CD4-positive, alpha-beta memory T cell (primary cell): ENCODE measurements at regions not wholly inside any gene's neighbourhood (a gene's known extent, or its start where the extent isn't known, plus 50 kb on each side); places are given as distances from the start of the nearest gene placed in this dataset.
A peak's percentile ranks its signal among the peaks of the same experiment; 100 is the strongest.

Experiments used
- CTCF ChIA-PET: fragments of 350-600 bp; sonication (Branson Sonifier 250); formaldehyde crosslinking; loops from one replicate; lab custom pipeline; 2021; ENCODE audit warnings: inconsistent platforms; ENCODE audit not compliant: partially characterized antibody; lab: Charles Lee
- POLR2A ChIA-PET: fragments of 350-600 bp; sonication (Branson Sonifier 250); formaldehyde crosslinking; loops from one replicate; lab custom pipeline; 2021; ENCODE audit not compliant: partially characterized antibody; lab: Charles Lee
- DNase-seq, 5 donors: peaks; one replicate each; pipeline versions ENCODE4 v3.0.0 to v3.0.0-alpha.2; 2020 to 2022; ENCODE audit warnings: mixed read lengths in 1 of 5
- H3K27ac ChIP-seq: one replicate; pipeline ENCODE4 v1.7.0; 2013; ENCODE audit warnings: low read depth, low read length
- H3K27me3 ChIP-seq: 2 replicates; pipeline ENCODE4 v1.7.0; 2013; ENCODE audit warnings: mild to moderate bottlenecking, low read length, moderate library complexity; ENCODE audit not compliant: insufficient read depth
- H3K36me3 ChIP-seq: 2 replicates; pipeline ENCODE4 v1.7.0; 2013; ENCODE audit warnings: mild to moderate bottlenecking, low read length, moderate library complexity; ENCODE audit not compliant: insufficient read depth
- H3K4me1 ChIP-seq: 2 replicates; pipeline ENCODE4 v1.7.0; 2013; ENCODE audit warnings: mild to moderate bottlenecking, low read length, moderate library complexity; ENCODE audit not compliant: insufficient read depth
- H3K4me3 ChIP-seq, 2 donors: one replicate each; pipeline ENCODE4 v1.7.0; 2013; ENCODE audit warnings: low read length in 2 of 2, mild to moderate bottlenecking in 1 of 2
- H3K9me3 ChIP-seq, 2 donors: one replicate each; pipeline ENCODE4 v1.7.0; 2013; ENCODE audit warnings: low read length in 2 of 2, control low read depth in 1 of 2; ENCODE audit not compliant: control insufficient read depth in 1 of 2
- H3K27ac Mint-ChIP-seq, 7 donors: one replicate each; pipeline ENCODE4 v1.8.0; 2020 to 2021; ENCODE audit warnings: mixed read lengths in 7 of 7, mild to moderate bottlenecking in 6 of 7, inconsistent platforms in 3 of 7, moderate library complexity in 3 of 7
- H3K27me3 Mint-ChIP-seq, 2 donors: one replicate each; pipeline ENCODE4 v1.8.0; 2020 to 2021; ENCODE audit warnings: mixed read lengths in 2 of 2
- H3K36me3 Mint-ChIP-seq, 2 donors: one replicate each; pipeline ENCODE4 v1.8.0; 2020 to 2021; ENCODE audit warnings: mixed read lengths in 2 of 2, inconsistent platforms in 1 of 2, mild to moderate bottlenecking in 1 of 2
- H3K4me1 Mint-ChIP-seq, 4 donors: one replicate each; pipeline ENCODE4 v1.8.0; 2020 to 2021; ENCODE audit warnings: mixed read lengths in 4 of 4, mild to moderate bottlenecking in 1 of 4
- H3K4me3 Mint-ChIP-seq, 8 donors: one replicate each; pipeline ENCODE4 v1.8.0; 2020 to 2021; ENCODE audit warnings: mixed read lengths in 8 of 8, mild to moderate bottlenecking in 7 of 8, moderate library complexity in 6 of 8, inconsistent platforms in 3 of 8
- H3K9me3 Mint-ChIP-seq, 8 donors: one replicate each; pipeline ENCODE4 v1.8.0; 2020 to 2021; ENCODE audit warnings: mixed read lengths in 8 of 8, mild to moderate bottlenecking in 5 of 8, inconsistent platforms in 3 of 8, moderate library complexity in 1 of 8
- intact Hi-C: fragments of 100-400 bp; cut with micrococcal nuclease; formaldehyde crosslinking; loops from one replicate; pipeline ENCODE4 v1.15.1; 2023

- DNase-seq: no peak
- intact Hi-C loops: no loop called here
- Mint-ChIP-seq H3K36me3 (peaks cover 0 to 8% of the 10 kb centered on the region in 2 donors), H3K9me3 (peaks cover 0 to 15% (median 11%) of the 10 kb centered on the region in 8 donors), H3K27me3 (peaks cover 1 to 2% of the 10 kb centered on the region in 2 donors), H3K4me1 (peaks cover 0 to 6% (median under 1%) of the 10 kb centered on the region in 4 donors), H3K27ac (no peak overlapping the region), H3K4me3 (no peak overlapping the region)
- H3K27ac ChIP-seq: no peak overlapping the region
- H3K4me1 ChIP-seq: no peaks in the 10 kb centered on the region
- ChIA-PET POLR2A (no interaction called here), CTCF (interaction anchor here (1.2 kb wide), 1 partner anchor 22 kb away, joined by 3 read pairs; no protein-coding TSS in a partner anchor)
- H3K27me3 ChIP-seq: no peaks in the 10 kb centered on the region
- H3K4me3 ChIP-seq: no peak overlapping the region
- no peaks in the 10 kb centered on the region for H3K36me3 ChIP-seq
- peaks cover 0 to 8% of the 10 kb centered on the region in 2 donors for H3K9me3 ChIP-seq
These were observed 60.0 kb upstream of the SPON1 start for GRCh38 chr11:13902523-13902922.

- Histone ChIP-seq H3K27ac (no peak overlapping the region), H3K4me3 (no peak overlapping the region), H3K9me3 (peaks cover 0 to 8% of the 10 kb centered on the region in 2 donors), H3K27me3 (no peaks in the 10 kb centered on the region), H3K4me1 (no peaks in the 10 kb centered on the region), H3K36me3 (no peaks in the 10 kb centered on the region)
- Mint-ChIP-seq H3K27ac (peak overlapping the region in 1 of 7 donors; percentile 16), H3K9me3 (peaks cover 0 to 26% (median 14%) of the 10 kb centered on the region in 8 donors), H3K4me1 (peaks cover 0 to 2% (median 0%) of the 10 kb centered on the region in 4 donors), H3K4me3 (no peak overlapping the region), H3K27me3 (peaks cover 0 to 2% of the 10 kb centered on the region in 2 donors), H3K36me3 (peaks cover 0 to 10% of the 10 kb centered on the region in 2 donors)
- CTCF ChIA-PET: no interaction called here
- POLR2A ChIA-PET: interaction anchor here (1.5 kb wide), 1 partner anchor 19 kb away, joined by 4 read pairs; no protein-coding TSS in a partner anchor
- no peak for DNase-seq
- intact Hi-C loops: no loop called here
These were observed 57.3 kb upstream of the SPON1 start for GRCh38 chr11:13905137-13905781.

GRCh38 chr11:13907678-13908077 is 54.8 kb upstream of the SPON1 start:
- no peak for DNase-seq
- Mint-ChIP-seq H3K9me3 (peaks cover 1 to 29% (median 15%) of the 10 kb centered on the region in 8 donors), H3K4me1 (peaks cover 0 to 4% (median 2%) of the 10 kb centered on the region in 4 donors), H3K27me3 (peaks cover 0 to 2% of the 10 kb centered on the region in 2 donors), H3K27ac (no peak overlapping the region), H3K4me3 (no peak overlapping the region), H3K36me3 (peaks cover 0 to 10% of the 10 kb centered on the region in 2 donors)
- H3K27ac ChIP-seq: no peak overlapping the region
- CTCF ChIA-PET: interaction anchor here (0.9 to 1.2 kb wide), 3 partner anchors 16 to 54 kb away, joined by 3 read pairs; partner anchors contain the start of gene SPON1
- no peaks in the 10 kb centered on the region for H3K36me3 ChIP-seq
- POLR2A ChIA-PET: no interaction called here
- intact Hi-C loops: loop anchor here (2.0 kb wide), 1 partner anchor 17 kb away; no protein-coding TSS in a partner anchor
- no peaks in the 10 kb centered on the region for H3K27me3 ChIP-seq
- H3K9me3 ChIP-seq: peaks cover 0 to 8% of the 10 kb centered on the region in 2 donors
- no peak overlapping the region for H3K4me3 ChIP-seq
- H3K4me1 ChIP-seq: no peaks in the 10 kb centered on the region

- Histone ChIP-seq H3K4me1 (no peaks in the 10 kb centered on the region), H3K27me3 (no peaks in the 10 kb centered on the region), H3K4me3 (no peak overlapping the region), H3K27ac (no peak overlapping the region), H3K36me3 (no peaks in the 10 kb centered on the region), H3K9me3 (peaks cover 0 to 8% of the 10 kb centered on the region in 2 donors)
- intact Hi-C loops: loop anchor here (2.0 kb wide), 1 partner anchor 16 kb away; no protein-coding TSS in a partner anchor
- Mint-ChIP-seq H3K27me3 (peaks cover 0 to 2% of the 10 kb centered on the region in 2 donors), H3K4me3 (no peak overlapping the region), H3K36me3 (peaks cover 0 to 10% of the 10 kb centered on the region in 2 donors), H3K27ac (peak overlapping the region in 1 of 7 donors; percentile 24), H3K4me1 (peaks cover 0 to 6% (median 2%) of the 10 kb centered on the region in 4 donors), H3K9me3 (peaks cover 1 to 29% (median 15%) of the 10 kb centered on the region in 8 donors)
- ChIA-PET CTCF (interaction anchor here (0.9 to 1.9 kb wide), 5 partner anchors 15 to 54 kb away, joined by 3 to 7 read pairs (median 3); partner anchors contain the start of gene SPON1), POLR2A (no interaction called here)
- no peak for DNase-seq
These were observed 54.0 kb upstream of the SPON1 start for GRCh38 chr11:13908535-13908934.
